Chondrocyte (in vitro differentiated cells): ENCODE measurements at regions not wholly inside any gene's neighbourhood (a gene's known extent, or its start where the extent isn't known, plus 50 kb on each side); places are given as distances from the start of the nearest gene placed in this dataset.

Source experiments
- DNase-seq: peaks from one replicate; pipeline ENCODE4 v3.0.0; 2021; ENCODE audit warnings: mixed read lengths, low spot score
- H3K27ac Mint-ChIP-seq: one replicate; pipeline ENCODE4 v1.8.0; 2021; ENCODE audit warnings: mild to moderate bottlenecking, moderate library complexity, mixed read lengths; ENCODE audit not compliant: unreplicated experiment
- H3K27me3 Mint-ChIP-seq: 2 replicates; pipeline ENCODE4 v1.8.0; 2021; ENCODE audit warnings: low read depth, mixed read lengths
- H3K36me3 Mint-ChIP-seq: 2 replicates; pipeline ENCODE4 v1.8.0; 2021; ENCODE audit warnings: low read depth, mixed read lengths
- H3K4me1 Mint-ChIP-seq: 2 replicates; pipeline ENCODE4 v1.8.0; 2021; ENCODE audit warnings: low read depth, mild to moderate bottlenecking, mixed read lengths
- H3K4me3 Mint-ChIP-seq: one replicate; pipeline ENCODE4 v1.8.0; 2021; ENCODE audit warnings: mild to moderate bottlenecking, moderate library complexity, mixed read lengths; ENCODE audit not compliant: unreplicated experiment
- H3K9me3 Mint-ChIP-seq: 2 replicates; pipeline ENCODE4 v1.8.0; 2021; ENCODE audit warnings: low read depth, mixed read lengths
- CTCF ChIP-seq: fragments of 200-600 bp; sonication (generic); IDR thresholded peaks from 2 replicates; pipeline ENCODE4 v1.5.0; 2021; ENCODE audit warnings: antibody characterized with exemption, mild to moderate bottlenecking, moderate library complexity

GRCh38 chr4:146998157-146998556 lies 52.5 kb upstream of the TTC29 start:
- H3K9me3 Mint-ChIP-seq = no peaks in the 10 kb centered on the region
- TF ChIP-seq CTCF = no peak
- H3K27ac Mint-ChIP-seq = no peak overlapping the region
- H3K36me3 Mint-ChIP-seq = no peaks in the 10 kb centered on the region
- peaks cover 5% of the 10 kb centered on the region for H3K27me3 Mint-ChIP-seq
- no peak overlapping the region for H3K4me3 Mint-ChIP-seq
- no peaks in the 10 kb centered on the region for H3K4me1 Mint-ChIP-seq
- DNase-seq = no peak

DNA sequence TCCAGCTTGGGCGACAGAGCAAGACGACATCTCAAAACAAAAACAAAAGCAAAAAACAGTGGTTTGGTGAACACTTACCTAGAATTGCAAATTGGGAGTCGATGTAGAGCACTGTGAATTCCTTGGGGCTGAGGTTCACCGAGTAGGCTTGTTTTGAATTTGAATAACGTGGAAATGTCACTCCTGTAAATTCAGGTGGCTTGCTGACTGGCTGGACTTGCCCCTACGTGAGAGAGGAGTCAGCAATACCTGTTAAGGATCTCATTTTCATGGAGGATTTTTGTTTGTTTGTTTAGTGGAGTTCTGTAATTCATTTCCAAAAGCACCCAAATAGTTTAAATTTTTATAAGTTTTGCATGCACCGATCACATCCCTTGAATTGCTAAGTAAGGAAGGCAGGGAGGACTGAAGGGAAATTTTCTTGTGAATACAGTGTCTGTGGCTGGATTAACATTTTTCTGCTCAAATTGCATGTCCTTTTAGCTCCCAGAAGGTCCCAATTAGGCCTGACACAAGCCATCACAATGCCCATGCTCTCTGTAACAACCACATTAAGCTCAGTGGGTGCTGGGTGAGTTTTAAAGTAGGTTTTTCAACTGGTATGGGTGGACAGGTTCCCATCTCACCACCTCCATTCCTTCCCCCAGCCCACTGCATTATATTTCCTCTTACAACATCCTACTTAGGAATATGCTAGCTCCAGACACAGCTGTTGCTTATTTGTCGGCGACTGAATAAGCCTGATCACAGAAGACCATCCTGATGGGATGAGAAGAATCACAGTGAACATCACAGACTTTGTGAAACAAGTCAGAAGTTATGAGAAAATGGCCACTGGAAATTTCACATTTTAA lies 58.5 kb upstream of the TTC29 start:
- no peaks in the 10 kb centered on the region for H3K36me3 Mint-ChIP-seq
- no peak overlapping the region for H3K27ac Mint-ChIP-seq
- H3K4me1 Mint-ChIP-seq = no peaks in the 10 kb centered on the region

GRCh38 chr4:147006229-147006628 lies 60.6 kb upstream of the TTC29 start:
- no peak for DNase-seq
- Mint-ChIP-seq H3K27me3 (peaks cover 3% of the 10 kb centered on the region), H3K36me3 (no peaks in the 10 kb centered on the region), H3K4me1 (no peaks in the 10 kb centered on the region), H3K27ac (no peak overlapping the region), H3K9me3 (no peaks in the 10 kb centered on the region), H3K4me3 (no peak overlapping the region)
- no peak for TF ChIP-seq CTCF

More for the DNA sequence above, 58.5 kb upstream of the TTC29 start:
- no peak for DNase-seq
- Mint-ChIP-seq H3K4me3 (no peak overlapping the region), H3K27me3 (peaks cover 3% of the 10 kb centered on the region), H3K9me3 (no peaks in the 10 kb centered on the region)
- no peak for TF ChIP-seq CTCF

DNA sequence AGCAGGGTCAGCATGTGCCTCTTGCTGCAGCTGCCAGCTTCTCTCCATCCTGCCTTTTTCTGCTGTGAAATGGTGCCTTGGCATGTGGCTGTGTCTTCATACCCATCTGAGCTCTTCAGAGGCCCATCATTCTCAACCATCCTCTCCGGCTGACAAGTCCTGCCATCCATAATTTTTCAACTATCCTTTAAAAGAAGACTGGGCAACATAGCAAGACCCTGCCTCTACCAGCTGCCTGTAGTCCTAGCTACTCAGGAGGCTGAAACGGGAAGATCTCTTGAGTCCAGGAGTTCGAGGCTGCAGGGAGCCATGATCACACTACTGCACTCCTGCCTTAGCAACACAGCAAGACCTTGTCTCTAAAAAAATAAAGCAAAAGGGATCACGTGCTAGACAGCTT lies 64.2 kb upstream of the TTC29 start:
- no peak for DNase-seq
- H3K27ac Mint-ChIP-seq = no peak overlapping the region
- peaks cover 3% of the 10 kb centered on the region for H3K27me3 Mint-ChIP-seq
- no peaks in the 10 kb centered on the region for H3K4me1 Mint-ChIP-seq
- no peaks in the 10 kb centered on the region for H3K9me3 Mint-ChIP-seq
- no peak overlapping the region for H3K4me3 Mint-ChIP-seq
- no peak for TF ChIP-seq CTCF
- H3K36me3 Mint-ChIP-seq = no peaks in the 10 kb centered on the region

GRCh38 chr4:147011411-147011810 lies 65.7 kb upstream of the TTC29 start:
- peaks cover 3% of the 10 kb centered on the region for H3K27me3 Mint-ChIP-seq

More at GRCh38 chr4:147011411-147011810, 65.7 kb upstream of the TTC29 start:
- no peak overlapping the region for H3K4me3 Mint-ChIP-seq
- no peaks in the 10 kb centered on the region for H3K9me3 Mint-ChIP-seq
- no peak for DNase-seq
- TF ChIP-seq CTCF = no peak
- no peak overlapping the region for H3K27ac Mint-ChIP-seq
- H3K4me1 Mint-ChIP-seq = peaks cover 3% of the 10 kb centered on the region
- no peaks in the 10 kb centered on the region for H3K36me3 Mint-ChIP-seq
